ENCODE measurements at regions not wholly inside any gene's neighbourhood (a gene's known extent, or its start where the extent isn't known, plus 50 kb on each side); places are given as distances from the start of the nearest gene placed in this dataset.

GRCh38 chr15:69658411-69658945, 205.9 kb downstream of the RPLP1 start:
- no peak overlapping the region for H2AFZ ChIP-seq (ENCODE audit: low read length)
- no peak overlapping the region for H3K4me3 ChIP-seq (ENCODE audit: low read depth, low read length, poor library complexity, severe bottlenecking)
- H3K9ac ChIP-seq (ENCODE audit: low read length), result no peak overlapping the region
- H3K27me3 ChIP-seq (ENCODE audit: insufficient read depth, low read length), result peaks cover 8% of the 10 kb centered on the region; the same call in 1 of the 2 replicates
- no peaks in the 10 kb centered on the region for H3K36me3 ChIP-seq (ENCODE audit: insufficient read depth, low read length)
- H3K9me3 ChIP-seq (ENCODE audit: low read length), result 0 out of 2 replicates have a peak, but pooled peaks cover 6% of the 10 kb centered on the region
- no peaks in the 10 kb centered on the region for H3K79me2 ChIP-seq (ENCODE audit: insufficient read depth, low read length)
- H3K9me2 ChIP-seq (ENCODE audit: low read depth, low read length), result no peaks in the 10 kb centered on the region
- no peaks in the 10 kb centered on the region for H3K4me1 ChIP-seq (ENCODE audit: insufficient read depth, low read length, severe bottlenecking)
- no peak overlapping the region for H3K27ac ChIP-seq (ENCODE audit: low read depth, low read length, poor library complexity, severe bottlenecking)
- H3K4me2 ChIP-seq (ENCODE audit: low read length), result no peak overlapping the region
- no peaks in the 10 kb centered on the region for H4K20me1 ChIP-seq (ENCODE audit: insufficient read depth, low read length)
- H3F3A ChIP-seq (ENCODE audit: insufficient read depth, low read length), result no peaks in the 10 kb centered on the region
- no peak for TF ChIP-seq EZH2 (IDR thresholded peaks at IDR 0.05; ENCODE audit: borderline replicate concordance, low read length)
- no peak for TF ChIP-seq CTCF (IDR thresholded peaks at IDR 0.05; ENCODE audit: low read length)

- no peaks in the 10 kb centered on the region for H3K36me3 ChIP-seq (ENCODE audit: insufficient read depth, low read length)
- H3K27me3 ChIP-seq (ENCODE audit: insufficient read depth, low read length), result no peaks in the 10 kb centered on the region
- no peak for TF ChIP-seq EZH2 (IDR thresholded peaks at IDR 0.05; ENCODE audit: borderline replicate concordance, low read length)
- TF ChIP-seq CTCF (IDR thresholded peaks at IDR 0.05; ENCODE audit: low read length), result no peak
- H4K20me1 ChIP-seq (ENCODE audit: insufficient read depth, low read length), result no peaks in the 10 kb centered on the region
- no peak overlapping the region for H3K4me2 ChIP-seq (ENCODE audit: low read length)
- H3K9me3 ChIP-seq (ENCODE audit: low read length), result no peaks in the 10 kb centered on the region
- H2AFZ ChIP-seq (ENCODE audit: low read length), result no peak overlapping the region
- no peaks in the 10 kb centered on the region for H3K79me2 ChIP-seq (ENCODE audit: insufficient read depth, low read length)
- H3K4me1 ChIP-seq (ENCODE audit: insufficient read depth, low read length, severe bottlenecking), result no peaks in the 10 kb centered on the region
- no peaks in the 10 kb centered on the region for H3F3A ChIP-seq (ENCODE audit: insufficient read depth, low read length)
- H3K4me3 ChIP-seq (ENCODE audit: low read depth, low read length, poor library complexity, severe bottlenecking), result no peak overlapping the region
- H3K27ac ChIP-seq (ENCODE audit: low read depth, low read length, poor library complexity, severe bottlenecking), result no peak overlapping the region
- H3K9ac ChIP-seq (ENCODE audit: low read length), result no peak overlapping the region
- H3K9me2 ChIP-seq (ENCODE audit: low read depth, low read length), result no peaks in the 10 kb centered on the region
Observed at GRCh38 chr15:69659454-69660050, 206.9 kb downstream of the RPLP1 start.

- H3K36me3 ChIP-seq (ENCODE audit: insufficient read depth, low read length), result no peaks in the 10 kb centered on the region
- H3K79me2 ChIP-seq (ENCODE audit: insufficient read depth, low read length), result no peaks in the 10 kb centered on the region
- no peaks in the 10 kb centered on the region for H3K9me3 ChIP-seq (ENCODE audit: low read length)
- H3K27me3 ChIP-seq (ENCODE audit: insufficient read depth, low read length), result no peaks in the 10 kb centered on the region
- no peaks in the 10 kb centered on the region for H4K20me1 ChIP-seq (ENCODE audit: insufficient read depth, low read length)
- TF ChIP-seq EZH2 (IDR thresholded peaks at IDR 0.05; ENCODE audit: borderline replicate concordance, low read length) (no peak), CTCF (IDR thresholded peaks at IDR 0.05; ENCODE audit: low read length) (no peak)
- H3K4me2 ChIP-seq (ENCODE audit: low read length), result no peak overlapping the region
- H3K27ac ChIP-seq (ENCODE audit: low read depth, low read length, poor library complexity, severe bottlenecking), result no peak overlapping the region
- no peak overlapping the region for H2AFZ ChIP-seq (ENCODE audit: low read length)
- no peaks in the 10 kb centered on the region for H3F3A ChIP-seq (ENCODE audit: insufficient read depth, low read length)
- peaks cover under 1% of the 10 kb centered on the region for H3K4me1 ChIP-seq (ENCODE audit: insufficient read depth, low read length, severe bottlenecking)
- no peak overlapping the region for H3K9ac ChIP-seq (ENCODE audit: low read length)
- H3K9me2 ChIP-seq (ENCODE audit: low read depth, low read length), result no peaks in the 10 kb centered on the region
- H3K4me3 ChIP-seq (ENCODE audit: low read depth, low read length, poor library complexity, severe bottlenecking), result no peak overlapping the region
Observed at GRCh38 chr15:69660114-69660513, 207.5 kb downstream of the RPLP1 start.
